Neural crest cell (in vitro differentiated cells): ENCODE measurements at regions not wholly inside any gene's neighbourhood (a gene's known extent, or its start where the extent isn't known, plus 50 kb on each side); places are given as distances from the start of the nearest gene placed in this dataset.
A peak's percentile ranks its signal among the peaks of the same experiment; 100 is the strongest.

ENCODE experiments used
- DNase-seq: peaks from one replicate; pipeline ENCODE4 v3.0.0; 2021; ENCODE audit warnings: low read depth, mixed read lengths, low spot score
- H3K27ac Mint-ChIP-seq: one replicate; pipeline ENCODE4 v1.8.0; 2021; ENCODE audit warnings: mild to moderate bottlenecking, mixed read lengths; ENCODE audit not compliant: unreplicated experiment
- H3K27me3 Mint-ChIP-seq: 2 replicates; pipeline ENCODE4 v1.8.0; 2021; ENCODE audit warnings: low read depth, mild to moderate bottlenecking, mixed read lengths
- H3K36me3 Mint-ChIP-seq: 2 replicates; pipeline ENCODE4 v1.8.0; 2021; ENCODE audit warnings: low read depth, mild to moderate bottlenecking, mixed read lengths
- H3K4me1 Mint-ChIP-seq: 2 replicates; pipeline ENCODE4 v1.8.0; 2021; ENCODE audit warnings: mixed read lengths
- H3K4me3 Mint-ChIP-seq: one replicate; pipeline ENCODE4 v1.8.0; 2021; ENCODE audit warnings: mild to moderate bottlenecking, mixed read lengths
- H3K9me3 Mint-ChIP-seq: 2 replicates; pipeline ENCODE4 v1.8.0; 2021; ENCODE audit warnings: mixed read lengths
- TF ChIP-seq, protein P1 (sequence below): fragments of 200-600 bp; sonication (generic); conservative IDR thresholded peaks from 2 replicates; pipeline ENCODE4 v1.5.0; 2021; ENCODE audit warnings: antibody characterized with exemption, mild to moderate bottlenecking

DNA sequence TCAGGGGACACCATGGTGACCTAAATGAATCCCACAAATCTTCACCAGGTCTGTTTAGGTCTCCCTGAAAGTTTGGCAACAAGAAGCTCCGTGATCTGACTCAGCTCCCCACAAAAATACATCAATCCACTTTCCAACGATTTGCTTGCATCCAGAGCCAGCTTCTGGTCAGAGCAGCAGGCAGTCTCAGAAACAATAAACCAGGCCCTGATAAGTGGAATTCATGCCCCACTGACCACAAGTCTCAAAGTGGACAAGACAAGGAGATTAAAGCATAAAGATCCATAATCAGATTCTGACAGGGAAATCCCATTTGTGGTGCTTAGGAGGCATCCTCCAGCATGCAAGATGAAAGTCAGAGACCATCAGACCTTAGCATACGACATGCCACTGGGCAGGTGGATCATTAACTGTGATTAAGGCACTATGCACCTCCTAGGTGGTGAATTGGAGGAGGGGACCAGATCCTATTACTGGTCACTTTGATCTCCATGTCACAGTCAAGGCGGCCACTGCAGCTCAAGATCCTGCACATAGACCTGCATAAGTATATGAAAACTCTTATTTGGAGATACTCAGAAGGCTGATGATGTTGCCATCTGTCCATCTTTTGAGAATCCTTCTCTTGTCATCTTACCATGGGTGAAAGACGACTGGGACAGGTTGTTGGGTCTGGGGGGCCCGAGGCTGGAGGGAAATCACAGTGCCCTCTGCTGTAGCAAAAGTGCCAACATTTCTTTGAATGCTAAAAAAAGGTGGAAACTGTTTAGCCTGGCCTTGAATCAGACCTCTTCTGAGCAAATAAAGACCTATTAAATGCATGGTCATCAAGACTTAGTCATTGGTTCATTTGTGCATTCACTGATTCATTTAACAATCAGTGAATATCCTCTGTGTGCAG lies 309.2 kb upstream of the CCL2 start:
- Mint-ChIP-seq H3K27ac (no peak overlapping the region), H3K4me1 (no peaks in the 10 kb centered on the region)
- no peak for DNase-seq

GRCh38 chr17:33947762-33948161 lies 307.3 kb upstream of the CCL2 start:
- Mint-ChIP-seq H3K4me1 (no peaks in the 10 kb centered on the region), H3K27me3 (peaks cover 8% of the 10 kb centered on the region), H3K9me3 (no peaks in the 10 kb centered on the region), H3K36me3 (no peaks in the 10 kb centered on the region), H3K4me3 (no peak overlapping the region), H3K27ac (no peak overlapping the region)
- DNase-seq, result no peak
- TF ChIP-seq, protein P1, sequence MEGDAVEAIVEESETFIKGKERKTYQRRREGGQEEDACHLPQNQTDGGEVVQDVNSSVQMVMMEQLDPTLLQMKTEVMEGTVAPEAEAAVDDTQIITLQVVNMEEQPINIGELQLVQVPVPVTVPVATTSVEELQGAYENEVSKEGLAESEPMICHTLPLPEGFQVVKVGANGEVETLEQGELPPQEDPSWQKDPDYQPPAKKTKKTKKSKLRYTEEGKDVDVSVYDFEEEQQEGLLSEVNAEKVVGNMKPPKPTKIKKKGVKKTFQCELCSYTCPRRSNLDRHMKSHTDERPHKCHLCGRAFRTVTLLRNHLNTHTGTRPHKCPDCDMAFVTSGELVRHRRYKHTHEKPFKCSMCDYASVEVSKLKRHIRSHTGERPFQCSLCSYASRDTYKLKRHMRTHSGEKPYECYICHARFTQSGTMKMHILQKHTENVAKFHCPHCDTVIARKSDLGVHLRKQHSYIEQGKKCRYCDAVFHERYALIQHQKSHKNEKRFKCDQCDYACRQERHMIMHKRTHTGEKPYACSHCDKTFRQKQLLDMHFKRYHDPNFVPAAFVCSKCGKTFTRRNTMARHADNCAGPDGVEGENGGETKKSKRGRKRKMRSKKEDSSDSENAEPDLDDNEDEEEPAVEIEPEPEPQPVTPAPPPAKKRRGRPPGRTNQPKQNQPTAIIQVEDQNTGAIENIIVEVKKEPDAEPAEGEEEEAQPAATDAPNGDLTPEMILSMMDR, result no peak

More for the DNA sequence above, 309.2 kb upstream of the CCL2 start:
- Mint-ChIP-seq H3K9me3 (no peaks in the 10 kb centered on the region), H3K4me3 (no peak overlapping the region), H3K27me3 (peaks cover 8% of the 10 kb centered on the region), H3K36me3 (no peaks in the 10 kb centered on the region)
- TF ChIP-seq, protein P1, result no peak

DNA sequence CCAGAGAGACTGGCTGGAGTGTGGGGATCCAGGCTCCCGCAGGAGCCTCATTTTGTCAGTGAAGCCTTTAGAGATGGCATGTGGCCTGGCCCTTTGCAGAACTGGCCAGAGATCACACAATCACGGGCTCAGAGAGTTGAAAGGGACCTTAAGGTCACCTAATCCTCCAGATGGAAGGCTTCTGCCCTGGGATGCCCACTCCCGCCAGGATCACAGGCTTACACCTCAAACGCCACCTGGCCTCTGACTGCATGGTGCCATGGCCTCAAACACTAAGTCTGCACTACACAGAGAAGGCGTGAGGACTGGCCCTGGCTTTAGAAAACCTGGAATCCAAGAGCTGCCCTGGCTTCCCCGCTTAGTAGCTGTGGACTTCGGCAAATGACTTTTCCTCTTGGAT lies 306.8 kb upstream of the CCL2 start:
- no peaks in the 10 kb centered on the region for H3K36me3 Mint-ChIP-seq
- no peaks in the 10 kb centered on the region for H3K4me1 Mint-ChIP-seq
- no peak for DNase-seq
- TF ChIP-seq, protein P1, result no peak
- no peak overlapping the region for H3K27ac Mint-ChIP-seq
- H3K9me3 Mint-ChIP-seq, result no peaks in the 10 kb centered on the region
- H3K4me3 Mint-ChIP-seq, result no peak overlapping the region
- peaks cover 9% of the 10 kb centered on the region for H3K27me3 Mint-ChIP-seq

DNA sequence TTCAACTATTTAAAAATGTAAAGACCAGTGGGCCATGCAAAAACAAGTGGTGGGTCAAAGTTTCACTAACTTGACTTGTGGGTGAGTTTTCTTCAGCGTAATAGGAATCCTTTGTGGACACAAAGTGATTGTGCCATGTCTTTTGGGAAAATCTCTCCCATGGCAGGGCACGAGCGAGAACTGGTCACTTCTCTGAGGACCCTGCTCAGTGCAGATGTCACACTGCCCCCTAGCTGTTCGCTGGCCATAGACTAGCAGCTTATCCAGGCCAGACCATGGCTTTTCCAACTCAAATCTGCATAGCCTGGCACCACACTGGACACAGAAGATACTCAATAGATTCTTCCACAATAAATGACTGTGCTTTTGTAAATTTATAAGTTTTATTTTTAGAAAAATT lies 306.0 kb upstream of the CCL2 start:
- TF ChIP-seq, protein P1, result peak; percentile 50
- no peak overlapping the region for H3K27ac Mint-ChIP-seq
- no peak overlapping the region for H3K4me3 Mint-ChIP-seq
- no peaks in the 10 kb centered on the region for H3K36me3 Mint-ChIP-seq
- no peaks in the 10 kb centered on the region for H3K4me1 Mint-ChIP-seq
- no peaks in the 10 kb centered on the region for H3K9me3 Mint-ChIP-seq
- peak; percentile 33 for DNase-seq
- H3K27me3 Mint-ChIP-seq, result peaks cover 11% of the 10 kb centered on the region

GRCh38 chr17:33950061-33950460 lies 305.0 kb upstream of the CCL2 start:
- Mint-ChIP-seq H3K4me1 (no peaks in the 10 kb centered on the region), H3K4me3 (no peak overlapping the region), H3K27me3 (peaks cover 11% of the 10 kb centered on the region), H3K36me3 (no peaks in the 10 kb centered on the region), H3K27ac (peak overlapping the region; percentile 31), H3K9me3 (no peaks in the 10 kb centered on the region)
- DNase-seq, result no peak
- TF ChIP-seq, protein P1, result no peak
